ENCODE measurements at regions not wholly inside any gene's neighbourhood (a gene's known extent, or its start where the extent isn't known, plus 50 kb on each side); places are given as distances from the start of the nearest gene placed in this dataset.
"Not testable (repeated sequence)": the region's sequence is repeated elsewhere in the genome, so short reads cannot be mapped to it uniquely, and the experiment has no call there.

- H2AFZ ChIP-seq, result peak overlapping the region; percentile 47
Observed at GRCh38 chr1:143736562-143736961, 235.2 kb downstream of the FAM72C start.

DNA sequence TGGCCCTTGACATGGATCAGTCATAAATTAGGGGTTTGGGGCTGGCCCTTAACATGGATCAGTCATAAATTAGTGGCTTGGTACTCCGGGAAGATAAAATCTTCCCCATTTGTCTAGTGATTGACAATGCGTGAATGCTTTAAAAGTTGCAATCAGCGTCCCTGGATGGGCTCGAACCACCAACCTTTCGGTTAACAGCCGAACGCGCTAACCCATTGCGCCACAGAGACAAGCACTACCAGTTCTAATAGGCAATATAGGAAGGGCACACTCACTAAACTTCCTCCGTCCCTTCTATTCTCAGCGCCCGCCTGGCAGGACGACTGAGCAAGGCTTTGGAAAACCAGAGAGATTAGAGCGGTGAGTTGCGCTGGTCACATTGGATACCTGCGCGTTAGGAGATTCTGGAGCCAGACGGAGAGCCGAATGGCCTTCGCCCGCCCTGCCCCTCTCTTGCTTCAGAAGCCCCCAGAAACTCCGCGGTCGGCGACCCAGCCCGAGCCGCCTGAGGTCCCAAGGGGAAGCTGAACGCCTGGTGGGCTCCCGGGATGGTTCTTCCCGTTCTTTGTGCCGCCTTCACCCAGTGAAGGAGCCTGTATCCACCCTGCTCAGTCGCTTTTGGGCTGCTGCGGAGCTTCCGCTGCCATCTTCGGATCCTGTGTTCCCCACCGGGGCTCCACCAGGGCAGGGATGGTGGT, 235.9 kb downstream of the FAM72C start:
- peak; percentile 62 for DNase-seq (ENCODE audit: low spot score)
- Mint-ChIP-seq H3K27ac (no peak overlapping the region), H3K4me3 (peak overlapping the region; percentile 89), H3K27me3 (ENCODE audit: insufficient read depth, low read depth, poor library complexity) (peaks cover 8% of the 10 kb centered on the region), H3K9me3 (peaks cover 2% of the 10 kb centered on the region; the same call in 1 of the 3 replicates), H3K4me1 (no peaks in the 10 kb centered on the region), H3K36me3 (ENCODE audit: low read depth) (no peaks in the 10 kb centered on the region)
- H4K20me1 ChIP-seq (replicated peaks; ENCODE audit: insufficient read depth), result no peaks in the 10 kb centered on the region
- peak overlapping the region; percentile 69 for H3K4me3 ChIP-seq
- peak overlapping the region; percentile 78 for H3K4me2 ChIP-seq
- no peaks in the 10 kb centered on the region for H3K36me3 ChIP-seq (ENCODE audit: insufficient read depth)
- peaks cover 5% of the 10 kb centered on the region; the same call in 1 of the 2 replicates for H3K4me1 ChIP-seq (ENCODE audit: insufficient read depth)
- TF ChIP-seq JUNB (IDR thresholded peaks at IDR 0.05; ENCODE audit: unreplicated experiment) (no peak), ZNF331 (CRISPR knock-in tag; IDR thresholded peaks at IDR 0.05; ENCODE audit: low read depth) (no peak), EZH2 (IDR thresholded peaks at IDR 0.05; ENCODE audit: low read depth, unreplicated experiment) (no peak), ZNF114 (CRISPR knock-in tag; IDR thresholded peaks at IDR 0.05) (no peak), STAT1 (IDR thresholded peaks at IDR 0.05; ENCODE audit: unreplicated experiment) (no peak), CREB1 (CRISPR knock-in tag; IDR thresholded peaks at IDR 0.05; ENCODE audit: low read depth) (no peak)
- TF ChIP-seq, protein P1, sequence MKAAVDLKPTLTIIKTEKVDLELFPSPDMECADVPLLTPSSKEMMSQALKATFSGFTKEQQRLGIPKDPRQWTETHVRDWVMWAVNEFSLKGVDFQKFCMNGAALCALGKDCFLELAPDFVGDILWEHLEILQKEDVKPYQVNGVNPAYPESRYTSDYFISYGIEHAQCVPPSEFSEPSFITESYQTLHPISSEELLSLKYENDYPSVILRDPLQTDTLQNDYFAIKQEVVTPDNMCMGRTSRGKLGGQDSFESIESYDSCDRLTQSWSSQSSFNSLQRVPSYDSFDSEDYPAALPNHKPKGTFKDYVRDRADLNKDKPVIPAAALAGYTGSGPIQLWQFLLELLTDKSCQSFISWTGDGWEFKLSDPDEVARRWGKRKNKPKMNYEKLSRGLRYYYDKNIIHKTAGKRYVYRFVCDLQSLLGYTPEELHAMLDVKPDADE (IDR thresholded peaks at IDR 0.05), result no peak
- H3K27ac ChIP-seq (ENCODE audit: low read depth), result no peak overlapping the region
- no peaks in the 10 kb centered on the region for H3K9me2 ChIP-seq (ENCODE audit: insufficient read depth)
- no peaks in the 10 kb centered on the region for H3F3A ChIP-seq (replicated peaks; ENCODE audit: low read depth)
- no peak overlapping the region; the same call in 1 of the 2 replicates for H2AFZ ChIP-seq
- H3K27me3 ChIP-seq (ENCODE audit: insufficient read depth), result peaks cover 6% of the 10 kb centered on the region; the same call in 1 of the 2 replicates
- peak; percentile 89 for ATAC-seq
- no peaks in the 10 kb centered on the region for H3K79me2 ChIP-seq (replicated peaks; ENCODE audit: insufficient read depth)

More at GRCh38 chr1:143736562-143736961, 235.2 kb downstream of the FAM72C start:
- no peaks in the 10 kb centered on the region for H3K36me3 ChIP-seq (ENCODE audit: insufficient read depth)
- TF ChIP-seq, protein P2, sequence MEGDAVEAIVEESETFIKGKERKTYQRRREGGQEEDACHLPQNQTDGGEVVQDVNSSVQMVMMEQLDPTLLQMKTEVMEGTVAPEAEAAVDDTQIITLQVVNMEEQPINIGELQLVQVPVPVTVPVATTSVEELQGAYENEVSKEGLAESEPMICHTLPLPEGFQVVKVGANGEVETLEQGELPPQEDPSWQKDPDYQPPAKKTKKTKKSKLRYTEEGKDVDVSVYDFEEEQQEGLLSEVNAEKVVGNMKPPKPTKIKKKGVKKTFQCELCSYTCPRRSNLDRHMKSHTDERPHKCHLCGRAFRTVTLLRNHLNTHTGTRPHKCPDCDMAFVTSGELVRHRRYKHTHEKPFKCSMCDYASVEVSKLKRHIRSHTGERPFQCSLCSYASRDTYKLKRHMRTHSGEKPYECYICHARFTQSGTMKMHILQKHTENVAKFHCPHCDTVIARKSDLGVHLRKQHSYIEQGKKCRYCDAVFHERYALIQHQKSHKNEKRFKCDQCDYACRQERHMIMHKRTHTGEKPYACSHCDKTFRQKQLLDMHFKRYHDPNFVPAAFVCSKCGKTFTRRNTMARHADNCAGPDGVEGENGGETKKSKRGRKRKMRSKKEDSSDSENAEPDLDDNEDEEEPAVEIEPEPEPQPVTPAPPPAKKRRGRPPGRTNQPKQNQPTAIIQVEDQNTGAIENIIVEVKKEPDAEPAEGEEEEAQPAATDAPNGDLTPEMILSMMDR (conservative IDR thresholded peaks at IDR 0.05; ENCODE audit: low read depth in 2 of 2), result no peak
- no peak for TF ChIP-seq EZH2phosphoT487 (IDR thresholded peaks at IDR 0.05; ENCODE audit: unreplicated experiment)
- no peak for TF ChIP-seq STAT1 (IDR thresholded peaks at IDR 0.05; ENCODE audit: unreplicated experiment)
- no peaks in the 10 kb centered on the region for H3K9me2 ChIP-seq (ENCODE audit: insufficient read depth)
- H4K20me1 ChIP-seq (replicated peaks; ENCODE audit: insufficient read depth), result no peaks in the 10 kb centered on the region
- H3K79me2 ChIP-seq (replicated peaks; ENCODE audit: insufficient read depth), result no peaks in the 10 kb centered on the region
- ATAC-seq (no peak; the same call in 2 of the 3 replicates), DNase-seq (ENCODE audit: low spot score) (no peak)
- peaks cover 5% of the 10 kb centered on the region; the same call in 1 of the 2 replicates for H3K4me1 ChIP-seq (ENCODE audit: insufficient read depth)
- Mint-ChIP-seq H3K27ac (no peak overlapping the region), H3K4me3 (peak overlapping the region; percentile 89), H3K9me3 (peaks cover 2% of the 10 kb centered on the region; the same call in 1 of the 3 replicates), H3K36me3 (ENCODE audit: low read depth) (no peaks in the 10 kb centered on the region), H3K27me3 (ENCODE audit: insufficient read depth, low read depth, poor library complexity) (peaks cover 7% of the 10 kb centered on the region), H3K4me1 (no peaks in the 10 kb centered on the region)
- peaks cover 6% of the 10 kb centered on the region; the same call in 1 of the 2 replicates for H3K27me3 ChIP-seq (ENCODE audit: insufficient read depth)
- peak overlapping the region; percentile 69 for H3K4me3 ChIP-seq
- H3K4me2 ChIP-seq, result peak overlapping the region; percentile 78
- H3F3A ChIP-seq (replicated peaks; ENCODE audit: low read depth), result no peaks in the 10 kb centered on the region
- H3K27ac ChIP-seq (ENCODE audit: low read depth), result no peak overlapping the region

DNA sequence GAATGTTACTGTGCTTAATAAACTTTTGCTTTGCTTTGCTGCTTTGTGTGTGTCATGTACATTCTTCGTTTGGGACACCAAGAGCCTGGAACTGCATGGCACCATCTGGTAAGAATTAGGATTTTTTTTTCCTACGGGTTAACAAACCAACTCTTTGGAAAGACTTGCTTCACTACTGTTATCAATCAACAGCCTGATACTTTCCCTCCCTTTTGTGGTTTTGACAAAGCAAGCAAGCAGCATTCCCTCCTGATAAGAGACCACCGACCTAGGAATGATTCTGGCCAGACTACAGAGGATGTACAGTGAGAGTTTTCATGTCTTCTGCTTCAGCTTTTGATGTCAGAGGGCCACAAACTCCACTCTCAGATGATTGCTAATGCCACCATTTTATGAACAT, 237.5 kb downstream of the FAM72C start:
- not testable (repeated sequence) for H3K4me1 Mint-ChIP-seq; H2AFZ ChIP-seq; H4K20me1 ChIP-seq (replicated peaks; ENCODE audit: insufficient read depth); ATAC-seq; H3K4me3 Mint-ChIP-seq; DNase-seq (ENCODE audit: low spot score); H3K27ac Mint-ChIP-seq; H3K9me2 ChIP-seq (ENCODE audit: insufficient read depth); H3F3A ChIP-seq (replicated peaks; ENCODE audit: low read depth); H3K27me3 ChIP-seq (ENCODE audit: insufficient read depth); H3K4me3 ChIP-seq; H3K9me3 Mint-ChIP-seq; H3K27ac ChIP-seq (ENCODE audit: low read depth); H3K27me3 Mint-ChIP-seq (ENCODE audit: insufficient read depth, low read depth, poor library complexity); H3K4me2 ChIP-seq; H3K4me1 ChIP-seq (ENCODE audit: insufficient read depth); H3K36me3 Mint-ChIP-seq (ENCODE audit: low read depth); H3K36me3 ChIP-seq (ENCODE audit: insufficient read depth); H3K79me2 ChIP-seq (replicated peaks; ENCODE audit: insufficient read depth)

GRCh38 chr1:143730890-143731289, 240.9 kb downstream of the FAM72C start:
- H3K27me3 ChIP-seq (ENCODE audit: insufficient read depth); ATAC-seq; H3F3A ChIP-seq (replicated peaks; ENCODE audit: low read depth); H3K36me3 ChIP-seq (ENCODE audit: insufficient read depth); H4K20me1 ChIP-seq (replicated peaks; ENCODE audit: insufficient read depth); H3K79me2 ChIP-seq (replicated peaks; ENCODE audit: insufficient read depth); H3K27ac Mint-ChIP-seq; H3K27ac ChIP-seq (ENCODE audit: low read depth); H2AFZ ChIP-seq; H3K9me3 Mint-ChIP-seq; H3K4me3 ChIP-seq; H3K36me3 Mint-ChIP-seq (ENCODE audit: low read depth); H3K9me2 ChIP-seq (ENCODE audit: insufficient read depth); H3K4me1 ChIP-seq (ENCODE audit: insufficient read depth); DNase-seq (ENCODE audit: low spot score); H3K27me3 Mint-ChIP-seq (ENCODE audit: insufficient read depth, low read depth, poor library complexity); H3K4me3 Mint-ChIP-seq; H3K4me2 ChIP-seq; H3K4me1 Mint-ChIP-seq: not testable (repeated sequence)

All from GM23338 (cell line).